ENCODE measurements at regions not wholly inside any gene's neighbourhood (a gene's known extent, or its start where the extent isn't known, plus 50 kb on each side); places are given as distances from the start of the nearest gene placed in this dataset.
A peak's percentile ranks its signal among the peaks of the same experiment; 100 is the strongest.

DNA sequence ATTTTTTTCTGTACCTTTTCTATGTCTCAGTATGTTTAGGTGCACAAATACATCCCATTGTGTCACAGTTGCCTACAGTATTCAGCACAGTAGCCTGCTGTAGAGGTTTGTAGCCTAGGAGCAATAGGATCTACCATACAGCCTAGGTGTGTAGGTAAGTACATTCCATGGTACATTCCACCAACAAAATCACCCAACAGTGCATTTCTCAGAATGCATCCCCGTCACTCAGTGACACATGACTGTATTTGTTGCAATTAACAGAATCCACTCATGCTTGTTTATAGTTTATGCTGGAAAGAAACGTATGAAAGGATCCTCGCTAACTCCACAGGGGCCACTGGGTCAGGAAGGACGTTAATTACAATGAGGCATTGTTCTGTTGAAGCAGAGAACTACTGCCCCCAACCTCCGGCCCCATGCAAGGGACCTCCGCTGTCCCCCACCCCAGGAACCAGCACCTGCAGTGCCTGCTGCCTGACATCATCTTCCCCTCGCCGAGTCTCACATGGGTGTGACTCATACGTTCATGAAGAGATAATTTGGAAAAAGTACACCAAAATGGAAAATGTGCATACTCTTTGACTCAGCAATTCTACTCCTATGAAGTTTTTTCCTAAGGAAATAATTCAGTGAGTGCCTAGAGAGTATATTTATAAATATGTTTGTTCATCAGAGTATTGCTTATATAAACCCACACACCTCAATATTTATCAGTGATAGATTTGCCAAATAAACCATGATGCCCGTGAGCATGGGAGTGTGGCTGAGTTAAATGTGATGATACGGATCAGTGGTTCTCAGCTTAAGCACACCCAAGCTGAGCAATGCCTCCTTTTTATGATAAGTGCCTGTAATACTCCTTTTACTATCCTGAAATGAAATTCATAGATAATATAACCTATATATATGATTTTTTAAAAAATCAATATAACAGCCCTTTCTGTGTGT, 156.4 kb upstream of the ECI2 start (continued):
- TF ChIP-seq, protein P1, sequence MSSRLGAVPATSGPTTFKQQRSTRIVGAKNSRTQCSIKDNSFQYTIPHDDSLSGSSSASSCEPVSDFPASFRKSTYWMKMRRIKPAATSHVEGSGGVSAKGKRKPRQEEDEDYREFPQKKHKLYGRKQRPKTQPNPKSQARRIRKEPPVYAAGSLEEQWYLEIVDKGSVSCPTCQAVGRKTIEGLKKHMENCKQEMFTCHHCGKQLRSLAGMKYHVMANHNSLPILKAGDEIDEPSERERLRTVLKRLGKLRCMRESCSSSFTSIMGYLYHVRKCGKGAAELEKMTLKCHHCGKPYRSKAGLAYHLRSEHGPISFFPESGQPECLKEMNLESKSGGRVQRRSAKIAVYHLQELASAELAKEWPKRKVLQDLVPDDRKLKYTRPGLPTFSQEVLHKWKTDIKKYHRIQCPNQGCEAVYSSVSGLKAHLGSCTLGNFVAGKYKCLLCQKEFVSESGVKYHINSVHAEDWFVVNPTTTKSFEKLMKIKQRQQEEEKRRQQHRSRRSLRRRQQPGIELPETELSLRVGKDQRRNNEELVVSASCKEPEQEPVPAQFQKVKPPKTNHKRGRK (tag; IDR thresholded peaks at IDR 0.05): no peak
- TF ChIP-seq DIDO1 (tag; IDR thresholded peaks at IDR 0.05; ENCODE audit: low read depth) (no peak), MAX (CRISPR knock-in tag; IDR thresholded peaks at IDR 0.05) (no peak), RFX7 (CRISPR knock-in tag; IDR thresholded peaks at IDR 0.05) (no peak), KAT7 (CRISPR knock-in tag; IDR thresholded peaks at IDR 0.05; ENCODE audit: borderline replicate concordance) (0 out of 2 replicates have a peak, but pooled peaks have one; percentile 63), SUPT5H (IDR thresholded peaks at IDR 0.05) (no peak), ZNF175 (CRISPR knock-in tag; IDR thresholded peaks at IDR 0.05; ENCODE audit: low read depth) (no peak), KHSRP (IDR thresholded peaks at IDR 0.05) (no peak), ZNF77 (CRISPR knock-in tag; IDR thresholded peaks at IDR 0.05) (no peak), NR2C2 (CRISPR knock-in tag; IDR thresholded peaks at IDR 0.05) (no peak), NR2C2 (tag; IDR thresholded peaks at IDR 0.05) (no peak; the same call in 1 of the 2 replicates), DDX20 (tag; IDR thresholded peaks at IDR 0.05; ENCODE audit: low read depth) (no peak), NFATC3 (IDR thresholded peaks at IDR 0.05) (peak; percentile 73; the same call in 1 of the 2 replicates), MED1 (CRISPR knock-in tag; IDR thresholded peaks at IDR 0.05; ENCODE audit: borderline replicate concordance) (no peak)
- TF ChIP-seq, protein P2, sequence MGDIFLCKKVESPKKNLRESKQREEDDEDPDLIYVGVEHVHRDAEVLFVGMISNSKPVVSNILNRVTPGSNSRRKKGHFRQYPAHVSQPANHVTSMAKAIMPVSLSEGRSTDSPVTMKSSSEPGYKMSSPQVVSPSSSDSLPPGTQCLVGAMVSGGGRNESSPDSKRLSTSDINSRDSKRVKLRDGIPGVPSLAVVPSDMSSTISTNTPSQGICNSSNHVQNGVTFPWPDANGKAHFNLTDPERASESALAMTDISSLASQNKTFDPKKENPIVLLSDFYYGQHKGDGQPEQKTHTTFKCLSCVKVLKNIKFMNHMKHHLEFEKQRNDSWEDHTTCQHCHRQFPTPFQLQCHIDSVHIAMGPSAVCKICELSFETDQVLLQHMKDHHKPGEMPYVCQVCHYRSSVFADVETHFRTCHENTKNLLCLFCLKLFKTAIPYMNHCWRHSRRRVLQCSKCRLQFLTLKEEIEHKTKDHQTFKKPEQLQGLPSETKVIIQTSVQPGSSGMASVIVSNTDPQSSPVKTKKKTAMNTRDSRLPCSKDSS (IDR thresholded peaks at IDR 0.05; ENCODE audit: low read depth, partially characterized antibody): no peak
- TF ChIP-seq, protein P3, sequence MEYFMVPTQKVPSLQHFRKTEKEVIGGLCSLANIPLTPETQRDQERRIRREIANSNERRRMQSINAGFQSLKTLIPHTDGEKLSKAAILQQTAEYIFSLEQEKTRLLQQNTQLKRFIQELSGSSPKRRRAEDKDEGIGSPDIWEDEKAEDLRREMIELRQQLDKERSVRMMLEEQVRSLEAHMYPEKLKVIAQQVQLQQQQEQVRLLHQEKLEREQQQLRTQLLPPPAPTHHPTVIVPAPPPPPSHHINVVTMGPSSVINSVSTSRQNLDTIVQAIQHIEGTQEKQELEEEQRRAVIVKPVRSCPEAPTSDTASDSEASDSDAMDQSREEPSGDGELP (CRISPR knock-in tag; IDR thresholded peaks at IDR 0.05; ENCODE audit: borderline replicate concordance): peak; percentile 55; the same call in 1 of the 2 replicates
- TF ChIP-seq, protein P4, sequence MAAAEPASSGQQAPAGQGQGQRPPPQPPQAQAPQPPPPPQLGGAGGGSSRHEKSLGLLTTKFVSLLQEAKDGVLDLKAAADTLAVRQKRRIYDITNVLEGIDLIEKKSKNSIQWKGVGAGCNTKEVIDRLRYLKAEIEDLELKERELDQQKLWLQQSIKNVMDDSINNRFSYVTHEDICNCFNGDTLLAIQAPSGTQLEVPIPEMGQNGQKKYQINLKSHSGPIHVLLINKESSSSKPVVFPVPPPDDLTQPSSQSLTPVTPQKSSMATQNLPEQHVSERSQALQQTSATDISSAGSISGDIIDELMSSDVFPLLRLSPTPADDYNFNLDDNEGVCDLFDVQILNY (CRISPR knock-in tag; IDR thresholded peaks at IDR 0.05): no peak
- TF ChIP-seq, protein P5, sequence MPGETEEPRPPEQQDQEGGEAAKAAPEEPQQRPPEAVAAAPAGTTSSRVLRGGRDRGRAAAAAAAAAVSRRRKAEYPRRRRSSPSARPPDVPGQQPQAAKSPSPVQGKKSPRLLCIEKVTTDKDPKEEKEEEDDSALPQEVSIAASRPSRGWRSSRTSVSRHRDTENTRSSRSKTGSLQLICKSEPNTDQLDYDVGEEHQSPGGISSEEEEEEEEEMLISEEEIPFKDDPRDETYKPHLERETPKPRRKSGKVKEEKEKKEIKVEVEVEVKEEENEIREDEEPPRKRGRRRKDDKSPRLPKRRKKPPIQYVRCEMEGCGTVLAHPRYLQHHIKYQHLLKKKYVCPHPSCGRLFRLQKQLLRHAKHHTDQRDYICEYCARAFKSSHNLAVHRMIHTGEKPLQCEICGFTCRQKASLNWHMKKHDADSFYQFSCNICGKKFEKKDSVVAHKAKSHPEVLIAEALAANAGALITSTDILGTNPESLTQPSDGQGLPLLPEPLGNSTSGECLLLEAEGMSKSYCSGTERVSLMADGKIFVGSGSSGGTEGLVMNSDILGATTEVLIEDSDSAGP (CRISPR knock-in tag; IDR thresholded peaks at IDR 0.05): no peak
- TF ChIP-seq, protein P6, sequence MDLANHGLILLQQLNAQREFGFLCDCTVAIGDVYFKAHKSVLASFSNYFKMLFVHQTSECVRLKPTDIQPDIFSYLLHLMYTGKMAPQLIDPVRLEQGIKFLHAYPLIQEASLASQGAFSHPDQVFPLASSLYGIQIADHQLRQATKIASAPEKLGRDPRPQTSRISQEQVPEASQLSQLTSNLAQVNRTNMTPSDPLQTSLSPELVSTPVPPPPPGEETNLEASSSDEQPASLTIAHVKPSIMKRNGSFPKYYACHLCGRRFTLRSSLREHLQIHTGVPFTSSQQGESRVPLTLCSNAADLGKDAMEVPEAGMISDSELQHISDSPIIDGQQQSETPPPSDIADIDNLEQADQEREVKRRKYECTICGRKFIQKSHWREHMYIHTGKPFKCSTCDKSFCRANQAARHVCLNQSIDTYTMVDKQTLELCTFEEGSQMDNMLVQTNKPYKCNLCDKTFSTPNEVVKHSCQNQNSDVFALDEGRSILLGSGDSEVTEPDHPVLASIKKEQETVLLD (IDR thresholded peaks at IDR 0.05): no peak

Measured in K562 (cell line).